ENCODE measurements at regions not wholly inside any gene's neighbourhood (a gene's known extent, or its start where the extent isn't known, plus 50 kb on each side); places are given as distances from the start of the nearest gene placed in this dataset.

DNA sequence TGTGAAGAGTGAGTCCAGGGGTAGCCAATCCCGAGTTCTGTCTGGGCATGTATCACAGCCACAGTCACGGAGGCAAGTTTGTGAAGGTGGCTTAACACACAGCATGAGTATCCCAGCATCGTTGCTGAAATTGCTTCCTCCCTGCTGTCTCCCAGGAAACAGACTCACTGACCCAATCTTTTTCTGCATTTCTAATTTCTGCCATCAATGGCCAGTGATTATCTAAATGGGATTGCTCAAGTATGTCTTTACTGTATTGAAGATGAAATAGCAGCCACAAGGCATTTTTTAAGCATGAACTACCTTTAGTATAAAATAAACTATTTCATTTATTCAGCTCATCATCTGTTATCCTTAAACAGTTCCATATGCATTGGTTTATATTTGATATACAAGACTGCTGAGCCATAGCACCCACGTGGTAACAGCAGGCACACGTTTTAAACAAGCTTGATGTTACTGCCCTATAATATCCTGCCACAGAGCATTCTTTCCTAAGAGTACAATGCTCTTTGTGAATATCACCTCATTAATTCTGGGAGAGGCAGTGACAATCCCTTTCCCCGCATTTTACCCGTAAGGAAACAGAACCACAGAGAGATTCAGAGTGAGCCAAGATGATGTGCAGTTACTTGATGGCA, 276.6 kb upstream of the THBS1 start:
- H3K23ac ChIP-seq (ENCODE audit: insufficient read length): no peak overlapping the region
- H3K9me3 ChIP-seq (ENCODE audit: insufficient read depth in 2 of 2, low read depth in 1 of 2, low read length in 1 of 2): no peaks in the 10 kb centered on the region
- no peaks in the 10 kb centered on the region for H3K79me2 ChIP-seq (ENCODE audit: control insufficient read depth in 1 of 2, insufficient read depth in 2 of 2, low read length in 2 of 2)
- no peaks in the 10 kb centered on the region for H3K4me1 ChIP-seq (replicated peaks in 1 of 4; ENCODE audit: control insufficient read depth in 3 of 4, insufficient read depth in 4 of 4, low read length in 3 of 4)
- FAIRE-seq: no peak
- CTCF ChIA-PET (ENCODE audit: partially characterized antibody): interaction anchor here (0.5 to 0.6 kb wide), 2 partner anchors 116 to 470 kb away, joined by 3 to 4 read pairs; no protein-coding TSS in a partner anchor
- no peak for DNase-seq (ENCODE audit: low read depth in 1 of 2, low spot score in 2 of 2)
- WGBS, 2 experiments (ENCODE audit: extremely low coverage in 1 of 2, insufficient coverage in 1 of 2, insufficient read length in 1 of 2, insufficient replicate concordance in 2 of 2, low coverage in 1 of 2, low lambda C conversion rate in 2 of 2, missing lambda C conversion rate in 1 of 2): 84% methylated on average over 7 of the region's 7 CpGs; no CpG with 5 or more reads in 1 of the 2 experiments
- no peak overlapping the region for H2BK5ac ChIP-seq (ENCODE audit: low read depth, low read length)
- H3K9ac ChIP-seq (replicated peaks in 1 of 4; ENCODE audit: extremely low read depth in 1 of 4, low read depth in 3 of 4, low read length in 3 of 4): no peak overlapping the region
- POLR2A ChIA-PET (ENCODE audit: partially characterized antibody): no interaction called here
- H3K56ac ChIP-seq (replicated peaks; ENCODE audit: insufficient read length, low read depth, low read length): no peak overlapping the region
- H3K14ac ChIP-seq (ENCODE audit: insufficient read length): no peak overlapping the region
- no peak overlapping the region for H2AK5ac ChIP-seq (ENCODE audit: low read depth, low read length)
- H3K79me1 ChIP-seq (ENCODE audit: low read depth, low read length): no peaks in the 10 kb centered on the region
- no peak overlapping the region for H2BK120ac ChIP-seq (replicated peaks; ENCODE audit: low read depth, low read length)
- H2AFZ ChIP-seq (ENCODE audit: low read length): no peak overlapping the region
- H3K4me3 ChIP-seq (ENCODE audit: extremely low read depth in 1 of 4, insufficient read depth in 2 of 4, low read depth in 3 of 4, low read length in 4 of 4): no peak overlapping the region
- no peak overlapping the region for H4K5ac ChIP-seq (ENCODE audit: insufficient read length, low read depth, low read length)
- no peaks in the 10 kb centered on the region for H3K23me2 ChIP-seq (ENCODE audit: low read depth, low read length)
- no peak overlapping the region for H2BK20ac ChIP-seq (ENCODE audit: low read length)
- no peak overlapping the region for H4K91ac ChIP-seq (replicated peaks; ENCODE audit: insufficient read length, low read length)
- H4K20me1 ChIP-seq (replicated peaks in 1 of 2; ENCODE audit: control insufficient read depth in 1 of 2, insufficient read depth in 2 of 2, low read length in 2 of 2): no peaks in the 10 kb centered on the region
- H3K4me2 ChIP-seq (ENCODE audit: insufficient read depth in 1 of 2, low read depth in 2 of 2, low read length in 2 of 2): no peak overlapping the region
- H3K27me3 ChIP-seq (replicated peaks in 1 of 4; ENCODE audit: control insufficient read depth in 3 of 4, extremely low read depth in 1 of 4, insufficient read depth in 3 of 4, low read length in 3 of 4): no peaks in the 10 kb centered on the region
- no peak overlapping the region for H3K18ac ChIP-seq (ENCODE audit: extremely low read depth, low read length)
- no peak overlapping the region for H2BK15ac ChIP-seq (ENCODE audit: low read length)
- H2BK12ac ChIP-seq (ENCODE audit: low read depth, low read length): no peak overlapping the region
- H3K27ac ChIP-seq (ENCODE audit: low read depth, low read length): no peak overlapping the region
- no peaks in the 10 kb centered on the region for H3K36me3 ChIP-seq (ENCODE audit: control insufficient read depth in 2 of 4, insufficient read depth in 4 of 4, low read length in 3 of 4)
- H3K4ac ChIP-seq (replicated peaks; ENCODE audit: insufficient read length, low read depth, low read length): no peak overlapping the region
- H4K8ac ChIP-seq (ENCODE audit: extremely low read depth, insufficient read depth, low read length): no peak overlapping the region
- TF ChIP-seq HDAC2 (IDR thresholded peaks at IDR 0.05; ENCODE audit: borderline replicate concordance in 1 of 2, low read depth in 2 of 2, low read length in 2 of 2): no peak
- TF ChIP-seq BCL11A (IDR thresholded peaks at IDR 0.05; ENCODE audit: low read depth in 2 of 2, low read length in 2 of 2): no peak
- TF ChIP-seq BRCA1 (IDR thresholded peaks at IDR 0.05; ENCODE audit: low read depth, low read length): no peak
- no peak for TF ChIP-seq EGR1 (IDR thresholded peaks at IDR 0.05; ENCODE audit: borderline replicate concordance, low read depth, low read length)
- TF ChIP-seq TAF7 (optimal IDR thresholded peaks at IDR 0.05; ENCODE audit: borderline replicate concordance, low read depth, low read length): no peak
- no peak for TF ChIP-seq POLR2AphosphoS5 (IDR thresholded peaks at IDR 0.05; ENCODE audit: low read depth, low read length)
- no peak for TF ChIP-seq TCF12 (IDR thresholded peaks at IDR 0.05; ENCODE audit: low read depth, low read length)
- no peak for TF ChIP-seq POLR2A (IDR thresholded peaks at IDR 0.05; ENCODE audit: control extremely low read depth in 1 of 2, low read depth in 2 of 2, low read length in 2 of 2)
- no peak for TF ChIP-seq RNF2 (IDR thresholded peaks at IDR 0.05; ENCODE audit: borderline replicate concordance, low read depth, low read length, missing control alignments, poor library complexity, severe bottlenecking)
- TF ChIP-seq CTBP2 (IDR thresholded peaks at IDR 0.05; ENCODE audit: borderline replicate concordance, insufficient read depth, insufficient read length, low read length): no peak
- no peak for TF ChIP-seq SIN3A (conservative IDR thresholded peaks at IDR 0.05 in 1 of 2, IDR thresholded peaks at IDR 0.05 in 1 of 2; ENCODE audit: low read depth in 1 of 2, low read length in 2 of 2)
- TF ChIP-seq SIX5 (IDR thresholded peaks at IDR 0.05; ENCODE audit: low read depth, low read length): no peak
- TF ChIP-seq RFX5 (IDR thresholded peaks at IDR 0.05; ENCODE audit: borderline replicate concordance, low read depth, low read length): no peak
- TF ChIP-seq SIRT6 (IDR thresholded peaks at IDR 0.05; ENCODE audit: low read length): no peak
